Astrocyte (in vitro differentiated cells and primary cell): ENCODE measurements at regions not wholly inside any gene's neighbourhood (a gene's known extent, or its start where the extent isn't known, plus 50 kb on each side); places are given as distances from the start of the nearest gene placed in this dataset.

Experiments
- EZH2 ChIP-seq: IDR thresholded peaks from 2 replicates; pipeline ENCODE4 v1.6.1; 2012; ENCODE audit warnings: mild to moderate bottlenecking, low read length, inconsistent platforms; ENCODE audit not compliant: insufficient read depth
- TF ChIP-seq, protein P1 (sequence below): IDR thresholded peaks from 2 replicates; pipeline ENCODE4 v1.5.1; 2011; ENCODE audit warnings: low read depth, mild to moderate bottlenecking, inconsistent platforms, low read length, moderate library complexity; ENCODE audit not compliant: insufficient read depth

DNA sequence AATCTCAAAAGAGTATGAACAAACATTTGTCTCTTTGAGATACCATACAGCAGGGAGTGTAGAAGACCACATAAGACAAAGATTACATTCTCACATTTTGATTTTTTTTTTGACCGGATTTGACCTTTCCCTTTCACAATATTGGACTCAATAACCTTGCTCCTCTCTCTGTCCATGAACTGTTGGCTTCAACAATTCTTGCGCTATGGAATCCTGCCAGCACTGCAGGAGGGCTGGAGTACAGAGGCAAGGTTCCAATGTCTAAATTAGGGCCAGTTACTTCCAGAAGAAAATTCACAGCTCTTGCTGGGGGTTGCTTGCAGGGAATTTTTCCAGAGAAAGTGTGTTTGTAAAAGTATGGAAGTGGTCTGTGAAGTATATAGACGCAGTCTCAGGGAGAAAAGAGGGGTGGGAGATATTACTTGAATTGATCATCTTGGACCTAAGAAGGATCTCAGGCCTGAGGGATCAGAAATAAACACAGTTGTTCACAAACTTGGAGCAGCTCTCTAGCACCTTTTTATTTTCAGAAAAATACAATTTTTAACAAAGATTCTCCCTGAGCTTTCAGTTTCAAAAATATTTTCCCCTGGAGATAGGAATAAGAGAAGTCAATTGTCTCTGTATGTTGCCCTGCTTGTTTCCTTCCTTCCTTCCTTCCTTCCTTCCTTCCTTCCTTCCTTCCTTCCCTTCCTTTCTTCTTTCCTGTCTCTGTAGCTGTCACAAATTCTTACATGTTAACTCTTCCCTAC lies 765.9 kb downstream of the BCKDHB start:
- TF ChIP-seq, protein P1, sequence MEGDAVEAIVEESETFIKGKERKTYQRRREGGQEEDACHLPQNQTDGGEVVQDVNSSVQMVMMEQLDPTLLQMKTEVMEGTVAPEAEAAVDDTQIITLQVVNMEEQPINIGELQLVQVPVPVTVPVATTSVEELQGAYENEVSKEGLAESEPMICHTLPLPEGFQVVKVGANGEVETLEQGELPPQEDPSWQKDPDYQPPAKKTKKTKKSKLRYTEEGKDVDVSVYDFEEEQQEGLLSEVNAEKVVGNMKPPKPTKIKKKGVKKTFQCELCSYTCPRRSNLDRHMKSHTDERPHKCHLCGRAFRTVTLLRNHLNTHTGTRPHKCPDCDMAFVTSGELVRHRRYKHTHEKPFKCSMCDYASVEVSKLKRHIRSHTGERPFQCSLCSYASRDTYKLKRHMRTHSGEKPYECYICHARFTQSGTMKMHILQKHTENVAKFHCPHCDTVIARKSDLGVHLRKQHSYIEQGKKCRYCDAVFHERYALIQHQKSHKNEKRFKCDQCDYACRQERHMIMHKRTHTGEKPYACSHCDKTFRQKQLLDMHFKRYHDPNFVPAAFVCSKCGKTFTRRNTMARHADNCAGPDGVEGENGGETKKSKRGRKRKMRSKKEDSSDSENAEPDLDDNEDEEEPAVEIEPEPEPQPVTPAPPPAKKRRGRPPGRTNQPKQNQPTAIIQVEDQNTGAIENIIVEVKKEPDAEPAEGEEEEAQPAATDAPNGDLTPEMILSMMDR, result no peak
- no peak for TF ChIP-seq EZH2
